ENCODE measurements at regions not wholly inside any gene's neighbourhood (a gene's known extent, or its start where the extent isn't known, plus 50 kb on each side); places are given as distances from the start of the nearest gene placed in this dataset.

GRCh38 chr12:112606611-112607365 lies 184.8 kb upstream of the RPH3A start:
- no peak for TF ChIP-seq YY1 (IDR thresholded peaks at IDR 0.05; ENCODE audit: insufficient read depth, insufficient read length)
- no peak for TF ChIP-seq ZNF274 (IDR thresholded peaks at IDR 0.05; ENCODE audit: low read depth, low read length)
